ENCODE measurements at regions not wholly inside any gene's neighbourhood (a gene's known extent, or its start where the extent isn't known, plus 50 kb on each side); places are given as distances from the start of the nearest gene placed in this dataset.

DNA sequence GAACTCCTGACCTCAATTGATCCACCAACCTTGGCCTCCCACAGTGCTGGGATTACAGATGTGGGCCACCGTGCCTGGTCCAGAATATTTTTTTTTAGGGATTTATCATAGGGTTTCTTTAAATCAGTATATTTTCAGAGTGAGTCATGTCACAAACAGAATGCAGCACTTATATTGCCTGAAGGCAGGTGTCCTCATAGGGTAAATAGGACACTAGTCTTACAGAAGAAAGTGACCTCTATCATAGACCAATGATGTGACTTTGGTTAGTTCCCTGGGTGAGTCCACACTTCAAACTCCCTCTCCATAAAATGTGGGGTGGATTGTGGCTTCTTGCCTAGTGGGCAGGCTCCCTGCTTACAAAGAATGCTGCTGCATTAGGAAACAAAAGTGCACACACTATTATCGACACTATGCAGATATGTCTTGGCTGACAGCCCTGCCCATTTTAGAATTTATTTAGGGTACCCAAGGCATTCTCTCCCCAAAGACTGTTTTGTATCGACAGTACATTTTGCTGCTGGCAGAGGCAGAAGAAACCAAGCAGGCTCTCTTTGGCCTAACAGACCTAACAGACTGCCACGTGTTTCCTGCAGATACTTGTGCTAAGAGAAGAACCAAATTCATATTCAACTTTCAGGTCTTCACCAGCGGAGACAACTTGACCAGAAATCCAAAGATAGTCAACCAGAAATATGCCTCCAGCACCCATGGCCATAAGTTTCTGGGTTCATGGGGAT is 125.0 kb downstream of the MOBP start:
- DNase-seq (ENCODE audit: low read depth in 1 of 2, low spot score in 1 of 2) = no peak
- H3K4me2 ChIP-seq = no peak overlapping the region
- FAIRE-seq = no peak
- H3K4me3 ChIP-seq = no peak overlapping the region
- ChIA-PET CTCF (interaction anchor here (1.0 kb wide), 1 partner anchor 50 kb away, joined by 3 read pairs; no protein-coding TSS in a partner anchor), POLR2A (no interaction called here)
- no peak for TF ChIP-seq JUN (IDR thresholded peaks at IDR 0.05)
- no peak for TF ChIP-seq RARB (CRISPR knock-in tag; IDR thresholded peaks at IDR 0.05)
- TF ChIP-seq CHD4 (IDR thresholded peaks at IDR 0.05; ENCODE audit: borderline replicate concordance) = no peak
- TF ChIP-seq CBX8 (IDR thresholded peaks at IDR 0.05) = no peak
- TF ChIP-seq RNF2 (IDR thresholded peaks at IDR 0.05; ENCODE audit: borderline replicate concordance, low read depth) = no peak
- TF ChIP-seq MYC (IDR thresholded peaks at IDR 0.05; ENCODE audit: borderline replicate concordance, low read length) = no peak
- no peak for TF ChIP-seq HOXB5 (CRISPR knock-in tag; IDR thresholded peaks at IDR 0.05)
- TF ChIP-seq KDM1A (IDR thresholded peaks at IDR 0.05; ENCODE audit: low read depth) = no peak
- TF ChIP-seq, protein P1, sequence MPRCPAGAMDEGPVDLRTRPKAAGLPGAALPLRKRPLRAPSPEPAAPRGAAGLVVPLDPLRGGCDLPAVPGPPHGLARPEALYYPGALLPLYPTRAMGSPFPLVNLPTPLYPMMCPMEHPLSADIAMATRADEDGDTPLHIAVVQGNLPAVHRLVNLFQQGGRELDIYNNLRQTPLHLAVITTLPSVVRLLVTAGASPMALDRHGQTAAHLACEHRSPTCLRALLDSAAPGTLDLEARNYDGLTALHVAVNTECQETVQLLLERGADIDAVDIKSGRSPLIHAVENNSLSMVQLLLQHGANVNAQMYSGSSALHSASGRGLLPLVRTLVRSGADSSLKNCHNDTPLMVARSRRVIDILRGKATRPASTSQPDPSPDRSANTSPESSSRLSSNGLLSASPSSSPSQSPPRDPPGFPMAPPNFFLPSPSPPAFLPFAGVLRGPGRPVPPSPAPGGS (IDR thresholded peaks at IDR 0.05) = no peak
- TF ChIP-seq GATA3 (IDR thresholded peaks at IDR 0.05; ENCODE audit: borderline replicate concordance) = no peak
- TF ChIP-seq, protein P2, sequence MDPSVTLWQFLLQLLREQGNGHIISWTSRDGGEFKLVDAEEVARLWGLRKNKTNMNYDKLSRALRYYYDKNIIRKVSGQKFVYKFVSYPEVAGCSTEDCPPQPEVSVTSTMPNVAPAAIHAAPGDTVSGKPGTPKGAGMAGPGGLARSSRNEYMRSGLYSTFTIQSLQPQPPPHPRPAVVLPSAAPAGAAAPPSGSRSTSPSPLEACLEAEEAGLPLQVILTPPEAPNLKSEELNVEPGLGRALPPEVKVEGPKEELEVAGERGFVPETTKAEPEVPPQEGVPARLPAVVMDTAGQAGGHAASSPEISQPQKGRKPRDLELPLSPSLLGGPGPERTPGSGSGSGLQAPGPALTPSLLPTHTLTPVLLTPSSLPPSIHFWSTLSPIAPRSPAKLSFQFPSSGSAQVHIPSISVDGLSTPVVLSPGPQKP (IDR thresholded peaks at IDR 0.05; ENCODE audit: low read depth, low read length) = no peak
- TF ChIP-seq POLR2A (IDR thresholded peaks at IDR 0.05; ENCODE audit: low read length) = no peak
- no peak for TF ChIP-seq NFE2L2 (conservative IDR thresholded peaks at IDR 0.05; ENCODE audit: low read length)
- TF ChIP-seq FOSB (CRISPR knock-in tag; IDR thresholded peaks at IDR 0.05) = no peak
- no peaks in the 10 kb centered on the region for H3K4me1 ChIP-seq
- no peak overlapping the region for H3K27ac ChIP-seq
- WGBS (ENCODE audit: missing lambda C conversion rate) = 45% methylated on average over 5 of the region's 5 CpGs
- no peak for ATAC-seq
- no peaks in the 10 kb centered on the region for H3K9me3 ChIP-seq

DNA sequence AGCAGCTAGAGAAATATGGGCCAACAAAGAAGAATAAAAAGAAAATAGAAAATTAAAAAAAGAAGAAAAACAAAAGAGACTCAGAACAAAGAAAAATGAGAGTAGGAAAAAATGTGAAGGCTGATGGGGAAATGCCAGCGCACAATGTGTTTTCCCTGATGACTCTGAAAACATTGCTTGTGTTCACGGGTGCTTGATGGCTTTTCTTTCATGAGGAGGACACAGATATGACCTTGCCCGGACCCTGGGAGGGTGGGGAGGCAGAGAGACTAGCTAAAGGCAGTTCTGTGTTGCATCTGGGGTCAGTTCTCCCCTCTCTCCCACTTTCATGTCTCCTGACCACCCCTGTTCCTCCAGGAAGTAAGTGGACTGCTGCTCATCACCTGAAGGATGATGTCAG is 125.9 kb downstream of the MOBP start:
- H3K9me3 ChIP-seq = no peaks in the 10 kb centered on the region
- H3K27ac ChIP-seq = no peak overlapping the region
- no peak for ATAC-seq
- ChIA-PET CTCF (interaction anchor here (0.6 kb wide), 1 partner anchor 1247 kb away, joined by 3 read pairs; the partner anchor contains the start of gene XYLB), POLR2A (no interaction called here)
- no peaks in the 10 kb centered on the region for H3K4me1 ChIP-seq
- DNase-seq (ENCODE audit: low read depth in 1 of 2, low spot score in 1 of 2) = no peak
- WGBS (ENCODE audit: missing lambda C conversion rate) = 23% methylated on average over 3 of the region's 3 CpGs
- no peak overlapping the region for H3K4me3 ChIP-seq
- no peak for FAIRE-seq
- H3K4me2 ChIP-seq = no peak overlapping the region
- TF ChIP-seq, protein P1 (IDR thresholded peaks at IDR 0.05) = no peak
- TF ChIP-seq EHF (CRISPR knock-in tag; IDR thresholded peaks at IDR 0.05) = no peak
- TF ChIP-seq ESRRA (IDR thresholded peaks at IDR 0.05; ENCODE audit: borderline replicate concordance, low read length) = no peak
- no peak for TF ChIP-seq HEYL (CRISPR knock-in tag; IDR thresholded peaks at IDR 0.05)
- TF ChIP-seq ZNF302 (CRISPR knock-in tag; IDR thresholded peaks at IDR 0.05) = no peak
- TF ChIP-seq JUNB (IDR thresholded peaks at IDR 0.05) = no peak
- TF ChIP-seq FOSL2 (IDR thresholded peaks at IDR 0.05) = no peak
- no peak for TF ChIP-seq FOSL2 (CRISPR knock-in tag; IDR thresholded peaks at IDR 0.05)
- TF ChIP-seq FOSB (CRISPR knock-in tag; IDR thresholded peaks at IDR 0.05) = no peak
- TF ChIP-seq EP300 (IDR thresholded peaks at IDR 0.05) = no peak

DNA sequence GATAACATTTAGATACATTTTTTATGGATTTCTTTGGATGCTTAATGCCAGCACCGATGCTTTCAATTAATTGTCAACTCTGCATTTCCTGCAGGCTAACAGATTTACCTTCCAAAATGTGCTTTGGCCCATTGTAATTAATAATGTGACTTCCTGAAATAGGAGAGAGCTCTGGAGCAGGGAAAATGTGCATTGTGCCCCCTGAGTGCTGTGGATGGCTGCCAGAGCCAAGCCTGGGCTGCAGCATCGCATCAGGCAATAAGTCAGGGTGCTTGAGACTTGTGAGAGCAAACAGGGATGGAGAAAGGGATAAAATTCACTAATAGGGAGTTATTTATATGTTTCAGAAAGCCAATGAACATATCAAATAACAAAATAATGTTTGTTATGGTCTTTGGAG is 133.8 kb downstream of the MOBP start:
- WGBS (ENCODE audit: missing lambda C conversion rate) = 20% methylated on average over 2 of the region's 2 CpGs
- Histone ChIP-seq H3K4me3 (no peak overlapping the region), H3K9me3 (no peaks in the 10 kb centered on the region), H3K27ac (no peak overlapping the region), H3K4me1 (no peaks in the 10 kb centered on the region), H3K4me2 (no peak overlapping the region)
- ChIA-PET POLR2A (no interaction called here), CTCF (no interaction called here)
- no peak for TF ChIP-seq NR3C1 (IDR thresholded peaks at IDR 0.05)
- TF ChIP-seq POLR2A (IDR thresholded peaks at IDR 0.05; ENCODE audit: low read length) = no peak
- TF ChIP-seq, protein P2 (IDR thresholded peaks at IDR 0.05; ENCODE audit: low read depth, low read length) = no peak
- TF ChIP-seq KDM5A (IDR thresholded peaks at IDR 0.05) = no peak
- TF ChIP-seq, protein P3, sequence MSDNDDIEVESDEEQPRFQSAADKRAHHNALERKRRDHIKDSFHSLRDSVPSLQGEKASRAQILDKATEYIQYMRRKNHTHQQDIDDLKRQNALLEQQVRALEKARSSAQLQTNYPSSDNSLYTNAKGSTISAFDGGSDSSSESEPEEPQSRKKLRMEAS (IDR thresholded peaks at IDR 0.05) = no peak
- TF ChIP-seq, protein P4, sequence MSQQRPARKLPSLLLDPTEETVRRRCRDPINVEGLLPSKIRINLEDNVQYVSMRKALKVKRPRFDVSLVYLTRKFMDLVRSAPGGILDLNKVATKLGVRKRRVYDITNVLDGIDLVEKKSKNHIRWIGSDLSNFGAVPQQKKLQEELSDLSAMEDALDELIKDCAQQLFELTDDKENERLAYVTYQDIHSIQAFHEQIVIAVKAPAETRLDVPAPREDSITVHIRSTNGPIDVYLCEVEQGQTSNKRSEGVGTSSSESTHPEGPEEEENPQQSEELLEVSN (IDR thresholded peaks at IDR 0.05; ENCODE audit: borderline replicate concordance, low read depth) = no peak
- TF ChIP-seq, protein P5, sequence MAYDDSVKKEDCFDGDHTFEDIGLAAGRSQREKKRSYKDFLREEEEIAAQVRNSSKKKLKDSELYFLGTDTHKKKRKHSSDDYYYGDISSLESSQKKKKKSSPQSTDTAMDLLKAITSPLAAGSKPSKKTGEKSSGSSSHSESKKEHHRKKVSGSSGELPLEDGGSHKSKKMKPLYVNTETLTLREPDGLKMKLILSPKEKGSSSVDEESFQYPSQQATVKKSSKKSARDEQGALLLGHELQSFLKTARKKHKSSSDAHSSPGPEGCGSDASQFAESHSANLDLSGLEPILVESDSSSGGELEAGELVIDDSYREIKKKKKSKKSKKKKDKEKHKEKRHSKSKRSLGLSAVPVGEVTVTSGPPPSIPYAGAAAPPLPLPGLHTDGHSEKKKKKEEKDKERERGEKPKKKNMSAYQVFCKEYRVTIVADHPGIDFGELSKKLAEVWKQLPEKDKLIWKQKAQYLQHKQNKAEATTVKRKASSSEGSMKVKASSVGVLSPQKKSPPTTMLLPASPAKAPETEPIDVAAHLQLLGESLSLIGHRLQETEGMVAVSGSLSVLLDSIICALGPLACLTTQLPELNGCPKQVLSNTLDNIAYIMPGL (CRISPR knock-in tag; IDR thresholded peaks at IDR 0.05; ENCODE audit: borderline replicate concordance) = no peak
- FAIRE-seq (no peak), ATAC-seq (no peak), DNase-seq (ENCODE audit: low read depth in 1 of 2, low spot score in 1 of 2) (no peak)

Data from A549 (cell line).